SK-N-SH treated with all-trans-retinoic acid at 6 μM for 48 hours (cell line): ENCODE measurements at regions not wholly inside any gene's neighbourhood (a gene's known extent, or its start where the extent isn't known, plus 50 kb on each side); places are given as distances from the start of the nearest gene placed in this dataset.

Experiments used
- ATAC-seq: fragments of 200-7000 bp; cut with Tn5 transposase; 3 replicates; pipeline ENCODE4 v1.9.1; 2020; ENCODE audit warnings: mild to moderate bottlenecking, moderate library complexity
- ARNTL ChIP-seq: fragments of 450-650 bp; formaldehyde crosslinking; IDR thresholded peaks from 2 replicates; pipeline ENCODE4 v1.5.0; 2020; ENCODE audit warnings: low read depth, mild to moderate bottlenecking, moderate library complexity, borderline replicate concordance
- BACH2 ChIP-seq: fragments of 250-450 bp; sonication (Bioruptor Pico); IDR thresholded peaks from 2 replicates; pipeline ENCODE4 v1.9.0; 2021; ENCODE audit warnings: mild to moderate bottlenecking, borderline replicate concordance
- CSDC2 ChIP-seq: fragments of 250-450 bp; sonication (Bioruptor Pico); IDR thresholded peaks from 2 replicates; pipeline ENCODE4 v1.5.0; 2020; ENCODE audit warnings: mild to moderate bottlenecking, moderate library complexity
- CSRNP3 ChIP-seq: fragments of 250-450 bp; sonication (Bioruptor Pico); IDR thresholded peaks from 2 replicates; pipeline ENCODE4 v1.5.1; 2021; ENCODE audit warnings: mild to moderate bottlenecking, moderate library complexity
- ESRRG ChIP-seq: fragments of 250-450 bp; sonication (Bioruptor Pico); IDR thresholded peaks from 2 replicates; pipeline ENCODE4 v1.6.1; 2021; ENCODE audit warnings: mild to moderate bottlenecking
- GLIS3 ChIP-seq: fragments of 250-450 bp; sonication (Bioruptor Pico); IDR thresholded peaks from 2 replicates; pipeline ENCODE4 v1.5.0; 2020; ENCODE audit warnings: mild to moderate bottlenecking, moderate library complexity
- ISL1 ChIP-seq: fragments of 250-450 bp; sonication (Bioruptor Pico); IDR thresholded peaks from 2 replicates; pipeline ENCODE4 v2.1.2; 2022; ENCODE audit warnings: mild to moderate bottlenecking, moderate library complexity
- OSR1 ChIP-seq: fragments of 250-450 bp; sonication (Bioruptor Pico); IDR thresholded peaks from 2 replicates; pipeline ENCODE4 v1.8.0; 2022; ENCODE audit warnings: moderate library complexity, mild to moderate bottlenecking, inconsistent platforms
- PATZ1 ChIP-seq: fragments of 250-450 bp; sonication (Bioruptor Pico); IDR thresholded peaks from 2 replicates; pipeline ENCODE4 v1.8.0; 2020; ENCODE audit warnings: mild to moderate bottlenecking, moderate library complexity, borderline replicate concordance
- POU6F1 ChIP-seq: fragments of 250-450 bp; sonication (Bioruptor Pico); IDR thresholded peaks from 2 replicates; pipeline ENCODE4 v1.8.0; 2021; ENCODE audit warnings: low read depth, mild to moderate bottlenecking, moderate library complexity, borderline replicate concordance
- PPARA ChIP-seq: fragments of 250-450 bp; sonication (Bioruptor Pico); IDR thresholded peaks from 2 replicates; pipeline ENCODE4 v1.5.0; 2020; ENCODE audit warnings: mild to moderate bottlenecking, borderline replicate concordance
- RARB ChIP-seq: fragments of 250-450 bp; sonication (Bioruptor Pico); IDR thresholded peaks from 2 replicates; pipeline ENCODE4 v1.8.0; 2021; ENCODE audit warnings: mild to moderate bottlenecking, moderate library complexity
- SNAI2 ChIP-seq: fragments of 250-450 bp; sonication (Bioruptor Pico); IDR thresholded peaks from 2 replicates; pipeline ENCODE4 v1.5.0; 2020; ENCODE audit warnings: mild to moderate bottlenecking, moderate library complexity
- TCF4 ChIP-seq: fragments of 250-450 bp; sonication (Bioruptor Pico); IDR thresholded peaks from 2 replicates; pipeline ENCODE4 v1.8.0; 2021; ENCODE audit warnings: mild to moderate bottlenecking, moderate library complexity, borderline replicate concordance
- TOX ChIP-seq: fragments of 250-450 bp; sonication (Bioruptor Pico); IDR thresholded peaks from 2 replicates; pipeline ENCODE4 v1.8.0; 2021; ENCODE audit warnings: mild to moderate bottlenecking, moderate library complexity, borderline replicate concordance
- TSHZ2 ChIP-seq: fragments of 250-450 bp; sonication (Bioruptor Pico); IDR thresholded peaks from 2 replicates; pipeline ENCODE4 v1.5.0; 2020; ENCODE audit warnings: mild to moderate bottlenecking, moderate library complexity
- ZC3H10 ChIP-seq: fragments of 250-450 bp; sonication (Bioruptor Pico); IDR thresholded peaks from 2 replicates; pipeline ENCODE4 v1.5.1; 2021; ENCODE audit warnings: mild to moderate bottlenecking, moderate library complexity
- ZFP3 ChIP-seq: fragments of 250-450 bp; sonication (Bioruptor Pico); IDR thresholded peaks from 2 replicates; pipeline ENCODE4 v1.5.0; 2020; ENCODE audit warnings: mild to moderate bottlenecking, moderate library complexity
- ZFP30 ChIP-seq: fragments of 450-650 bp; formaldehyde crosslinking; IDR thresholded peaks from 2 replicates; pipeline ENCODE4 v1.5.0; 2022; ENCODE audit warnings: mild to moderate bottlenecking, moderate library complexity
- ZNF565 ChIP-seq: fragments of 450-650 bp; formaldehyde crosslinking; conservative IDR thresholded peaks from 2 replicates; pipeline ENCODE4 v1.5.0; 2020; ENCODE audit warnings: low read depth, mild to moderate bottlenecking, moderate library complexity
- ZNF70 ChIP-seq: fragments of 450-650 bp; formaldehyde crosslinking; IDR thresholded peaks from 2 replicates; pipeline ENCODE4 v1.5.0; 2020; ENCODE audit warnings: mild to moderate bottlenecking, moderate library complexity
- ZNF8 ChIP-seq: fragments of 450-650 bp; formaldehyde crosslinking; IDR thresholded peaks from 2 replicates; pipeline ENCODE4 v1.5.0; 2020; ENCODE audit warnings: mild to moderate bottlenecking, moderate library complexity

- no peak for ATAC-seq
- no peak for TF ChIP-seq CSDC2
- TF ChIP-seq RARB (CRISPR knock-in tag) = no peak
- no peak for TF ChIP-seq ZFP30 (CRISPR knock-in tag)
- TF ChIP-seq POU6F1 (CRISPR knock-in tag) = no peak
- no peak for TF ChIP-seq GLIS3 (CRISPR knock-in tag)
- TF ChIP-seq ISL1 (CRISPR knock-in tag) = no peak
- no peak for TF ChIP-seq ZNF8
- no peak for TF ChIP-seq ZNF70 (CRISPR knock-in tag)
- TF ChIP-seq ARNTL (CRISPR knock-in tag) = no peak
- no peak for TF ChIP-seq ZFP3 (CRISPR knock-in tag)
- no peak for TF ChIP-seq TOX (CRISPR knock-in tag)
- no peak for TF ChIP-seq ZNF565 (CRISPR knock-in tag)
- no peak for TF ChIP-seq ZC3H10 (CRISPR knock-in tag)
Measured at GRCh38 chr13:21932578-21932977, 261.7 kb downstream of the FGF9 start.

GRCh38 chr13:21932996-21933395 is 262.1 kb downstream of the FGF9 start:
- no peak for ATAC-seq
- TF ChIP-seq ISL1 (CRISPR knock-in tag) = no peak
- TF ChIP-seq, all 23 proteins: peak for 0

- no peak for TF ChIP-seq ZNF565 (CRISPR knock-in tag)
- no peak for TF ChIP-seq TCF4
- TF ChIP-seq CSRNP3 (CRISPR knock-in tag) = no peak
- TF ChIP-seq ESRRG (CRISPR knock-in tag) = no peak
- TF ChIP-seq PPARA (CRISPR knock-in tag) = no peak
- TF ChIP-seq SNAI2 (CRISPR knock-in tag) = no peak
- no peak for TF ChIP-seq GLIS3 (CRISPR knock-in tag)
- TF ChIP-seq ISL1 (CRISPR knock-in tag) = no peak
- TF ChIP-seq PATZ1 (CRISPR knock-in tag) = no peak
- TF ChIP-seq TOX (CRISPR knock-in tag) = no peak
- TF ChIP-seq POU6F1 (CRISPR knock-in tag) = no peak
- no peak for TF ChIP-seq ZFP3 (CRISPR knock-in tag)
- TF ChIP-seq TSHZ2 (CRISPR knock-in tag) = no peak
- TF ChIP-seq, all 23 proteins: peak for 0
- ATAC-seq = no peak
Measured at GRCh38 chr13:21934284-21934683, 263.4 kb downstream of the FGF9 start.

GRCh38 chr13:21936674-21937073 is 265.8 kb downstream of the FGF9 start:
- no peak for ATAC-seq
- TF ChIP-seq ZC3H10 (CRISPR knock-in tag) (no peak), PPARA (CRISPR knock-in tag) (no peak), BACH2 (CRISPR knock-in tag) (no peak), ZFP30 (CRISPR knock-in tag) (no peak), ZNF70 (CRISPR knock-in tag) (no peak), ISL1 (CRISPR knock-in tag) (no peak), OSR1 (CRISPR knock-in tag) (no peak), PATZ1 (CRISPR knock-in tag) (no peak), ARNTL (CRISPR knock-in tag) (no peak), ZNF565 (CRISPR knock-in tag) (no peak), RARB (CRISPR knock-in tag) (no peak)
